Right atrium auricular region (tissue), 2 donors: ENCODE measurements at regions not wholly inside any gene's neighbourhood (a gene's known extent, or its start where the extent isn't known, plus 50 kb on each side); places are given as distances from the start of the nearest gene placed in this dataset.

ENCODE experiments used
- DNase-seq: peaks from one replicate; pipeline ENCODE4 v3.0.0-alpha.2; 2019; ENCODE audit warnings: low spot score
- H3K27ac ChIP-seq, 2 donors: fragments of 200-600 bp; sonication (generic); 1 replicate in 1 of 2; 2 replicates in 1 of 2; pipeline ENCODE4 v1.5.1; 2016 to 2019
- H3K27me3 ChIP-seq, 2 donors: fragments of 200-600 bp; sonication (generic); one replicate each; pipeline versions ENCODE4 v1.5.1 to v1.6.0; 2017 to 2019
- H3K36me3 ChIP-seq: fragments of 200-600 bp; sonication (generic); one replicate; pipeline ENCODE4 v1.5.1; 2016
- H3K4me1 ChIP-seq, 2 donors: fragments of 200-600 bp; sonication (generic); one replicate each; pipeline versions ENCODE4 v1.5.1 to v1.6.0; 2017 to 2019
- H3K4me3 ChIP-seq, 2 donors: fragments of 200-600 bp; sonication (generic); 1 replicate in 1 of 2; 2 replicates in 1 of 2; pipeline ENCODE4 v1.5.1; 2017 to 2019; ENCODE audit warnings: mild to moderate bottlenecking in 1 of 2, moderate library complexity in 1 of 2
- H3K9me3 ChIP-seq, 2 donors: fragments of 200-600 bp; sonication (generic); one replicate each; pipeline ENCODE4 v1.5.1; 2019
- CTCF ChIP-seq, 2 donors: fragments of 200-600 bp; sonication (generic); IDR thresholded peaks; one replicate each; pipeline ENCODE4 v1.5.1; 2019; ENCODE audit warnings: antibody characterized with exemption in 2 of 2

GRCh38 chr4:54526560-54526959 lies 131.2 kb upstream of the KIT start:
- no peak overlapping the region for H3K27ac ChIP-seq
- TF ChIP-seq CTCF (IDR thresholded peaks at IDR 0.05), result no peak
- H3K4me3 ChIP-seq, result no peak overlapping the region
- no peaks in the 10 kb centered on the region for H3K4me1 ChIP-seq
- no peaks in the 10 kb centered on the region for H3K27me3 ChIP-seq
- no peak for DNase-seq
- no peaks in the 10 kb centered on the region for H3K36me3 ChIP-seq
- H3K9me3 ChIP-seq, result no peaks in the 10 kb centered on the region

GRCh38 chr4:54527532-54527931 lies 130.2 kb upstream of the KIT start:
- H3K9me3 ChIP-seq, result no peaks in the 10 kb centered on the region
- H3K27me3 ChIP-seq, result no peaks in the 10 kb centered on the region
- H3K4me3 ChIP-seq, result no peak overlapping the region
- no peaks in the 10 kb centered on the region for H3K4me1 ChIP-seq
- no peak overlapping the region for H3K27ac ChIP-seq
- DNase-seq, result no peak
- no peaks in the 10 kb centered on the region for H3K36me3 ChIP-seq
- no peak for TF ChIP-seq CTCF (IDR thresholded peaks at IDR 0.05)

GRCh38 chr4:54539500-54540029 lies 118.2 kb upstream of the KIT start:
- peak overlapping the region; percentile 10 to 45 for H3K4me3 ChIP-seq
- H3K27ac ChIP-seq, result no peak overlapping the region
- H3K27me3 ChIP-seq, result no peaks in the 10 kb centered on the region
- peak; percentile 65 for DNase-seq
- H3K36me3 ChIP-seq, result no peaks in the 10 kb centered on the region
- H3K4me1 ChIP-seq, result peaks cover 0 to 8% of the 10 kb centered on the region in 2 donors
- peak in 1 of 2 donors; percentile 13 for TF ChIP-seq CTCF (IDR thresholded peaks at IDR 0.05)
- H3K9me3 ChIP-seq, result no peaks in the 10 kb centered on the region

- H3K36me3 ChIP-seq, result no peaks in the 10 kb centered on the region
- no peak overlapping the region for H3K4me3 ChIP-seq
- H3K4me1 ChIP-seq, result peaks cover 0 to 8% of the 10 kb centered on the region in 2 donors
- no peaks in the 10 kb centered on the region for H3K9me3 ChIP-seq
- no peak for TF ChIP-seq CTCF (IDR thresholded peaks at IDR 0.05)
- H3K27me3 ChIP-seq, result no peaks in the 10 kb centered on the region
- H3K27ac ChIP-seq, result no peak overlapping the region
- no peak for DNase-seq
Measured at GRCh38 chr4:54540931-54541330, 116.8 kb upstream of the KIT start.

GRCh38 chr4:54541426-54542118 lies 116.2 kb upstream of the KIT start:
- Histone ChIP-seq H3K36me3 (no peaks in the 10 kb centered on the region), H3K27me3 (no peaks in the 10 kb centered on the region), H3K27ac (no peak overlapping the region), H3K4me3 (no peak overlapping the region), H3K4me1 (peaks cover 0 to 8% of the 10 kb centered on the region in 2 donors), H3K9me3 (no peaks in the 10 kb centered on the region)
- DNase-seq, result no peak
- TF ChIP-seq CTCF (IDR thresholded peaks at IDR 0.05), result no peak

GRCh38 chr4:54542119-54542438 lies 115.7 kb upstream of the KIT start:
- Histone ChIP-seq H3K36me3 (no peaks in the 10 kb centered on the region), H3K4me1 (peaks cover 0 to 8% of the 10 kb centered on the region in 2 donors), H3K27ac (no peak overlapping the region), H3K9me3 (no peaks in the 10 kb centered on the region), H3K27me3 (no peaks in the 10 kb centered on the region), H3K4me3 (no peak overlapping the region)
- no peak for TF ChIP-seq CTCF (IDR thresholded peaks at IDR 0.05)
- DNase-seq, result no peak
